GM18909 (cell line): ENCODE measurements at regions not wholly inside any gene's neighbourhood (a gene's known extent, or its start where the extent isn't known, plus 50 kb on each side); places are given as distances from the start of the nearest gene placed in this dataset.

Experiments used
- ATAC-seq: cut with Tn5 transposase; IDR thresholded peaks from one replicate; pipeline ENCODE4 v1.9.1; 2021; ENCODE audit warnings: mild to moderate bottlenecking; ENCODE audit not compliant: unreplicated experiment, poor library complexity

DNA sequence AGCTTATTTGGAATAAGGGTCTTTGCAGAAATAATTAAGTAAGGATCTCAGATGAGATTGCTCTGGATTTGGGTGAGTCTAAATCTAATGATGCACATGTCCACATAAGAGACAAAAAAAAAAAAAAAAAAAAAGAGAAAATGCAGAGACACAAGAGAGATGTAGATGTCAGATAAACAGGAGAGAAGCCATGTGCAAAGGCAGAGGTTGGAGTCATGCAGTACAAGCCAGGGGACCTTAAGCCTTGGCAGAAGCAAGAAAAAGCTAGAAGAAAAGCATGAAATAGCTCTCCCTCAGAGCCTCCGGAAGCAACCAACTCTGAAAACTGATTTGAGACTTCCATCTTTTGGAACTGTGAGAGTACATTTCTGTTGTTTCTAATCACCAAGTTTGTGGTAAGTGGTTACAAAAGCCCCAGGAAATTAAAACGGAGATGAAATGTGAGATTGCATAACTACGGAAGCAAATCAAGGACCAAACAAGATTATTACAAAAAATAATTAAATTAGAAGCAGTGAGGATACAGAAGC is 1304.0 kb upstream of the SEL1L start:
- no peak for ATAC-seq

- ATAC-seq = no peak
These were observed 1316.9 kb upstream of the SEL1L start for GRCh38 chr14:82850576-82850975.

DNA sequence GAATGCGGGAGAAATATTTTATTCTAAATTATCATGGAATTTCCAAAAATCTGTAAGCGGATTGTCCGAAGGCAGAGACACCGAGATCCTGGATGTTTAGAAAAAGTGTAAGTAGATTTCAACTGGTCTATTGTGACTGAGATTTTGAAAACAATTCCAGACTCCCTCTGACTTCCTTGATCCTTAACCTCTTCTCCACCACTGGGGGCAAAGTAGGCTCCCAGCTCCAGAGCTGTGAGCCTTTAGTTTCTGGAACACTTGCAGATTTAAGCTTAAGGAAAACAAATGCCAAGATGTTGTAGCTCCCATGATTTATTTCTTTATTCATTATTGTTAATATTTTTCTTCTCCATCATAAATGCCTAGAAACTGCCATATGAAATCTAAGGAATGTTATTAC is 1320.5 kb upstream of the SEL1L start:
- no peak for ATAC-seq

DNA sequence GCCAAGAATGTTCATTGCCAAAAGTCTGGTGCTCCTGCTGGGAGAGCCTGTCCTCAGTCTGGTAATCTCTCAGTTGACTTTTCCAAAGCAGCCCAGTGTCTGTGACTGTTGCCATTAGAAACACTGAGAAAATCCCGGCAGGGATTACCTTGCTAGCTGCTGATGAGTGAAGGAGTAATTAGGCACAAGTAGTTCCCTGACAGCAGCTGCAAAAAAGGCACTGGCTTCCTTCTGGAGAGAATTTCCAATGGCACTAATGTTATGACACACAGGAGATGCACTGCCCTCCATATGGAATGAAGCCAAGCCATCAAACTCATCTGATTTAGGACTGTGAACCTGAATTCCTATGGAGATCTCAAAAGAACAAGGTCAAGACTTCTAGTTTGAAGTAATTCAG is 1321.2 kb upstream of the SEL1L start:
- ATAC-seq = no peak

GRCh38 chr14:82855912-82856391 is 1322.3 kb upstream of the SEL1L start:
- ATAC-seq = no peak

DNA sequence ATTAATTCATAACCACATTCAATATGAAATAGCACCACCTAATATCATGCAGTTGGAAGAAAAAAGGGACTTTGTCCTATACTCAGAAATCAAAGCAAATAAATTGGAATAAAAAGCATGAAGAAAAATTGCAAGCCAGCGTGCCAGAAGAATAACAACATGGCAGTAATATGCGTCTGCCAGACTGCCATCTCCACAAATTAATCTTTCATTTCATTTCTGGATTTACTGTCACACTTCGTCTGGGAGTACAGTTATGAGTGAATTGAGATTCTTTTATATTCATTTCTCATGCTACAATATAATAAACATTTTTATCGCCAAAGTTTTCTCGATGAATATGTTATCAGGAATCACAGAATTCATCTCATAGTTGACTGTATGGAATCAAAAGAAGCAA is 1327.7 kb upstream of the SEL1L start:
- ATAC-seq = no peak

GRCh38 chr14:82872494-82872893 is 1338.8 kb upstream of the SEL1L start:
- ATAC-seq = no peak

DNA sequence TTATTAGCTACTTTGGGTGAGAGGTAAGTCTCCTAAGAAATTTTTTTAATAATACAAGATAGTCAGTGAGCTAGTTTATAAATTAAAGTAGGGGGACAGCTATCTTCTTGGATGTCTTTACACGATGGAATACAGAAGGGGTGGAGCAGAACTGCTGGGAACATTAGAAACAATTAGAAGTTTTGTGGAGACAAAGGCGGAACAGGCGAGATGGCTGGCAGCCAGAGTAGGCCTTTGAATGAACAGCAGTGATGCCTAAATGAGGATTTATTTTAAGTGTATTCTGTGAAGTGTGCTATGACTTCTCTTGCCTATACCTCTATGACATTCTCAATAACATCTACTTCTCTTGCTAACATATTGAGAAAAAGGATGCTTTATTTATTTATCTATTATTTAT is 1345.3 kb upstream of the SEL1L start:
- ATAC-seq = no peak

DNA sequence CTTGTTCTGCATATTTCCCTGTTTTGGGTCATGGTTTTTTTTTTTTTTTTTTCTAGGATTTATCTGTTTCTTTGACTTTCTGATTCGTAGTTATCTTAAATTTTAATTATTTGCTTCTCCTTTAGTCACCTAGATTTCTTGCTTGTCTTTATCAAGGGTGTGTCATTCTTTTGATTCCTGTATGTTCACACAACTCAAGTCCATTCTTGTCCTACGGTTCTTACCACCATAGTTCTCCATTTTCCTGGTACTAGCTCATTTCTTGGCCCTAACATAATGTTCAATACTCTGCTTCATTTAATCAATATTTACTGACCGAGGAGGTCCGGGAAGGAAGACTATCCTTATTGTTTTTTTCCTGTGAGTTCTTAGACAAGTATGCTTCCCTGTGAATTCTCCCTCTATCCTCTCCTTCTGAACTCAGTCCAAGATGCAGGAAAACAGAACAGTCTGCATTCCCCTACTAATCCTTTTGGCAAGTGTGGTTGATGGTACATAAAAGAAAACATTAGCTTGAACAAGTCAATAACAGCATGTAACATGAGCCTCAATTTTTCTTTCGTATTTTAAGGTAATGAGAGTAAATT is 1346.4 kb upstream of the SEL1L start:
- ATAC-seq = no peak

DNA sequence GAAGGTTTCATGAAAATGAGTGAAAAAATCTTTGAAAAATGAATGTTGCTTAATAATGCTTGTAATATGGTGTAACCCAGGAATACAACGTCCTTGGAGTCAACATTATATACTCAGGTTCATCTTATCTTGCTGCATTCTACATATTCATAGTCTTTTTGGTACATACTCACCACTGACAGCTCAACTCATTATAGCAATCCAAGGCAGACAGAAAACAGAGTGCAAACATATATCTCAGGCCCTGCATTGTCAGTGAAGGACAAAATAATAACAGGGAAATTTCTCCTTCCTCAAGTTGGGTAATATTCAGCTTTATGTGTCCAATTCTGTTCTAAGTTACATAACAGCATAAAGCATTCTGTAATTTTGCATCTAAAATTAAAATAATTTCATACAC is 1353.0 kb upstream of the SEL1L start:
- no peak for ATAC-seq

- no peak for ATAC-seq
These were observed 1356.0 kb upstream of the SEL1L start for GRCh38 chr14:82889701-82890100.

DNA sequence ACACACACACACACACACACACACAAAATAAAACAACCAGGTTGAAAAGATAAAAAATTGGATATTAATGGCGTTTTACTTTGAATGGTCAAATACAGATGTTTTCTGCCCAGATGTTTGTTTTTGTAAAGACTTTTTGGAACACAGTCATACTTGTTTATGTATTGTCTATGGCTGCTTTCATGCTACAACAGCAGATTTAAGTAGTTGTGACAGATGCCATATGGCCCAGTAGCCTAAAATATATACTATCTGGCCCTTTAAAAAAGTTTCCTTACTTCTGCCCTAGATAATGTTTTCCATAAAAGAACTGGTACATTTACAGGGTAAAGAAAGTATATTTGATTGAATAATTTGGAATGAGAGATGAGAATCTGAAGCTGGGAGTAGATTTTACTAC is 1362.8 kb upstream of the SEL1L start:
- ATAC-seq = no peak

DNA sequence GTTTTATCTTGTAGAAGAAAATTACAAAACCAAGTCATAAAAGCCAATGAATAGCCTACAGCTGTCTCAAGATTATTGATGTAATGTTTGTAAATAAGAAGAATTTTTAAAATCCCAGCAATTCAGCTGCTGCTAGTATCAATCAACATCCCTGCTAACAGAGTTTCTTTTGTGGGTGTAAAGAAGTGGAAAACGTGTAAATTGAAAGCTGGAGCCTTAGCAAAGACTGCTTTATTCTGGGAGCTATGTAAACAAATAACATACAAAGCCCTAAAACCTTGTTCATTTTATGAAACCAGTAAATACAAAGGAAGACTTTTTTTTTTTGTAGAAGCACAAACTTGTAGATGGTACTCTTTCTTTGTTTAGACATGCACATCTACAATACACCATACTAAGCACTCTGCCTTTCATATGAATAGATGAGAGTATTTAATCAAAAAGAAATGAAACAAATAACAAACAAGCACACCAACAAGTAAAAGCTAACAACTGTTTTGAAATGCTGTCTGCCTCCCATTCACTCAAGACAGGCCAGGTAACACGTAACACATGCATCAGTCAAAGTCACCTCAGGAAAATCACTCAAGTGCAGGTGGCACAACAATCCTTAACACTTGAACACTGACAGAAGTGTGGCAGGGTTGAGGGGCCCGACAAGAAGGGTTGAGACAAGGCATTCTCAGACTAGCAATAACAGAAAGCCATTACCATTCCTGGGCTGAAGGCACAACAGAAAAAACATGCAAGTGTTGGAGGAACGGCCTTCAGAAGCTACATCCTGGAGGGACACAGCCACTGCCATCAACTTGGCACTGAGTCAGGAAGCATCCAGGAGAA is 1364.0 kb upstream of the SEL1L start:
- no peak for ATAC-seq

GRCh38 chr14:82905762-82906161 is 1372.1 kb upstream of the SEL1L start:
- no peak for ATAC-seq

DNA sequence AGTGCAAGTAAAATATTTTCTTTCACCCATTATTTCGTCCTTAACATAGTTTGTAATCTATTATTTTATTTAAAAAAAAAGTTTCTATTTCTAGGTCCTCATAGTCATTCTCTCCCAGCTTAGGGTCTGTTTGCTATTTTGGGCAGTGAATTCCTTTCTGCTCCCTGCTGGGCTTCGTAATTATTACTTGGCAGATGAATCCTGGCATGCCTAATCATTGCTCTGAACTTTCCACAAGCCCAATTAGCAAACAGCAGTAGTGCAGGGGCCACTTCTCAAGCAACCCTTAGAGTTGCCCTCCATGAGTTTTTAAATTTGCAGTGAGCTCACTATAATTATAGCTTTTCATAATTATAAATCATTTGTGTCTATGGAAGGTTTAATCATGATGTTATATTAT is 1378.3 kb upstream of the SEL1L start:
- ATAC-seq = no peak

- no peak for ATAC-seq
These were observed 1379.7 kb upstream of the SEL1L start for GRCh38 chr14:82913396-82913795.

DNA sequence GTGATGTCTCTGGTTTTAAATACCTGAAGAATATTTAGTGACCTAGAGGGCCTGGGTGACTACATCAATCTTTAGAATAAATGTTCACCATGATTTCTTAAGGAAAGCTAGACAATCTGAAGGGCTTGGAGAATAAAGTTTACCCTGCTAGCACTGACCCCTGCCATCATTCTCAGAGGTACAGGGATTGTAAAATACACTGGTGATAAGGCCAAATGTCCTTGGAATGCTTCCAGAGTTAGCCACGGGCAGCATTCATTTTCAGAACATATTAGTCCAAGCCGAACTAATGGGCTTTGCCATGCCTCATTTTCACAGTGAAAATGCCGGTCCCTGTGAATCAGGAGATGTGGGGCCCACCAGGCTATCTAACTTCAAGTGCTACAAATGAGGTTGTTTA is 1381.7 kb upstream of the SEL1L start:
- no peak for ATAC-seq

- no peak for ATAC-seq
These were observed 1402.0 kb upstream of the SEL1L start for GRCh38 chr14:82935691-82936090.

GRCh38 chr14:82951171-82951570 is 1417.5 kb upstream of the SEL1L start:
- no peak for ATAC-seq

GRCh38 chr14:82963756-82964155 is 1430.1 kb upstream of the SEL1L start:
- ATAC-seq = no peak

GRCh38 chr14:82987502-82988124 is 1454.0 kb upstream of the SEL1L start:
- no peak for ATAC-seq
